ENCODE measurements at regions not wholly inside any gene's neighbourhood (a gene's known extent, or its start where the extent isn't known, plus 50 kb on each side); places are given as distances from the start of the nearest gene placed in this dataset.

DNA sequence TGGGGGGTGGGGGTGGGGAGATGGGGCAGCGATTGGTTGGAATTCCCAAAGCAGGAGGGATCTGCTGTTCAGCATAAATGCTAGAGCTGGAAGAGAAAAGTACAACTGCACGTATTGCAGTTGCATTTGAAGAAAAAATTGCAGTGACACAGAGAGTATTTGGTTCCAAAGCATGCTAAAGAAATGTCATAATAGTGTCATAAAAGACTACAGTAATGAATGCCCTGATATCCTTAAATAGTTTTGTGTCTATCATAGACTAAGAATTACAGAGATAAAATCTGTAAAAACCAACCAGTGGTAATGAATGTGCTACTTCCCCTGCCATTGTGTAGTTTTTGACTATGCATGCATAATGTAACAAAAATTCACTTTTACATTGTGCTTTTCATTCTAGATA, 693.6 kb upstream of the SLC35B3 start:
- TF ChIP-seq, protein P1, sequence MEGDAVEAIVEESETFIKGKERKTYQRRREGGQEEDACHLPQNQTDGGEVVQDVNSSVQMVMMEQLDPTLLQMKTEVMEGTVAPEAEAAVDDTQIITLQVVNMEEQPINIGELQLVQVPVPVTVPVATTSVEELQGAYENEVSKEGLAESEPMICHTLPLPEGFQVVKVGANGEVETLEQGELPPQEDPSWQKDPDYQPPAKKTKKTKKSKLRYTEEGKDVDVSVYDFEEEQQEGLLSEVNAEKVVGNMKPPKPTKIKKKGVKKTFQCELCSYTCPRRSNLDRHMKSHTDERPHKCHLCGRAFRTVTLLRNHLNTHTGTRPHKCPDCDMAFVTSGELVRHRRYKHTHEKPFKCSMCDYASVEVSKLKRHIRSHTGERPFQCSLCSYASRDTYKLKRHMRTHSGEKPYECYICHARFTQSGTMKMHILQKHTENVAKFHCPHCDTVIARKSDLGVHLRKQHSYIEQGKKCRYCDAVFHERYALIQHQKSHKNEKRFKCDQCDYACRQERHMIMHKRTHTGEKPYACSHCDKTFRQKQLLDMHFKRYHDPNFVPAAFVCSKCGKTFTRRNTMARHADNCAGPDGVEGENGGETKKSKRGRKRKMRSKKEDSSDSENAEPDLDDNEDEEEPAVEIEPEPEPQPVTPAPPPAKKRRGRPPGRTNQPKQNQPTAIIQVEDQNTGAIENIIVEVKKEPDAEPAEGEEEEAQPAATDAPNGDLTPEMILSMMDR (IDR thresholded peaks at IDR 0.05 in 2 of 3, conservative IDR thresholded peaks at IDR 0.05 in 1 of 3; ENCODE audit: borderline replicate concordance in 1 of 3, insufficient read depth in 1 of 3, low read depth in 2 of 3, low read length in 2 of 3), result no peak
- no peak for TF ChIP-seq TCF7L2 (IDR thresholded peaks at IDR 0.05; ENCODE audit: borderline replicate concordance, extremely low read depth, insufficient read depth, insufficient read length)
- TF ChIP-seq, protein P2, sequence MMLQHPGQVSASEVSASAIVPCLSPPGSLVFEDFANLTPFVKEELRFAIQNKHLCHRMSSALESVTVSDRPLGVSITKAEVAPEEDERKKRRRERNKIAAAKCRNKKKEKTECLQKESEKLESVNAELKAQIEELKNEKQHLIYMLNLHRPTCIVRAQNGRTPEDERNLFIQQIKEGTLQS (IDR thresholded peaks at IDR 0.05), result no peak
- TF ChIP-seq, protein P3, sequence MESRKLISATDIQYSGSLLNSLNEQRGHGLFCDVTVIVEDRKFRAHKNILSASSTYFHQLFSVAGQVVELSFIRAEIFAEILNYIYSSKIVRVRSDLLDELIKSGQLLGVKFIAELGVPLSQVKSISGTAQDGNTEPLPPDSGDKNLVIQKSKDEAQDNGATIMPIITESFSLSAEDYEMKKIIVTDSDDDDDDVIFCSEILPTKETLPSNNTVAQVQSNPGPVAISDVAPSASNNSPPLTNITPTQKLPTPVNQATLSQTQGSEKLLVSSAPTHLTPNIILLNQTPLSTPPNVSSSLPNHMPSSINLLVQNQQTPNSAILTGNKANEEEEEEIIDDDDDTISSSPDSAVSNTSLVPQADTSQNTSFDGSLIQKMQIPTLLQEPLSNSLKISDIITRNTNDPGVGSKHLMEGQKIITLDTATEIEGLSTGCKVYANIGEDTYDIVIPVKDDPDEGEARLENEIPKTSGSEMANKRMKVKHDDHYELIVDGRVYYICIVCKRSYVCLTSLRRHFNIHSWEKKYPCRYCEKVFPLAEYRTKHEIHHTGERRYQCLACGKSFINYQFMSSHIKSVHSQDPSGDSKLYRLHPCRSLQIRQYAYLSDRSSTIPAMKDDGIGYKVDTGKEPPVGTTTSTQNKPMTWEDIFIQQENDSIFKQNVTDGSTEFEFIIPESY (IDR thresholded peaks at IDR 0.05; ENCODE audit: extremely low read depth, insufficient replicate concordance, low read length), result no peak
- TF ChIP-seq, protein P4, sequence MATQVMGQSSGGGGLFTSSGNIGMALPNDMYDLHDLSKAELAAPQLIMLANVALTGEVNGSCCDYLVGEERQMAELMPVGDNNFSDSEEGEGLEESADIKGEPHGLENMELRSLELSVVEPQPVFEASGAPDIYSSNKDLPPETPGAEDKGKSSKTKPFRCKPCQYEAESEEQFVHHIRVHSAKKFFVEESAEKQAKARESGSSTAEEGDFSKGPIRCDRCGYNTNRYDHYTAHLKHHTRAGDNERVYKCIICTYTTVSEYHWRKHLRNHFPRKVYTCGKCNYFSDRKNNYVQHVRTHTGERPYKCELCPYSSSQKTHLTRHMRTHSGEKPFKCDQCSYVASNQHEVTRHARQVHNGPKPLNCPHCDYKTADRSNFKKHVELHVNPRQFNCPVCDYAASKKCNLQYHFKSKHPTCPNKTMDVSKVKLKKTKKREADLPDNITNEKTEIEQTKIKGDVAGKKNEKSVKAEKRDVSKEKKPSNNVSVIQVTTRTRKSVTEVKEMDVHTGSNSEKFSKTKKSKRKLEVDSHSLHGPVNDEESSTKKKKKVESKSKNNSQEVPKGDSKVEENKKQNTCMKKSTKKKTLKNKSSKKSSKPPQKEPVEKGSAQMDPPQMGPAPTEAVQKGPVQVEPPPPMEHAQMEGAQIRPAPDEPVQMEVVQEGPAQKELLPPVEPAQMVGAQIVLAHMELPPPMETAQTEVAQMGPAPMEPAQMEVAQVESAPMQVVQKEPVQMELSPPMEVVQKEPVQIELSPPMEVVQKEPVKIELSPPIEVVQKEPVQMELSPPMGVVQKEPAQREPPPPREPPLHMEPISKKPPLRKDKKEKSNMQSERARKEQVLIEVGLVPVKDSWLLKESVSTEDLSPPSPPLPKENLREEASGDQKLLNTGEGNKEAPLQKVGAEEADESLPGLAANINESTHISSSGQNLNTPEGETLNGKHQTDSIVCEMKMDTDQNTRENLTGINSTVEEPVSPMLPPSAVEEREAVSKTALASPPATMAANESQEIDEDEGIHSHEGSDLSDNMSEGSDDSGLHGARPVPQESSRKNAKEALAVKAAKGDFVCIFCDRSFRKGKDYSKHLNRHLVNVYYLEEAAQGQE (IDR thresholded peaks at IDR 0.05; ENCODE audit: low read depth), result no peak
- TF ChIP-seq POLR2AphosphoS5 (IDR thresholded peaks at IDR 0.05; ENCODE audit: low read depth, low read length), result no peak
- TF ChIP-seq EZH2phosphoT487 (IDR thresholded peaks at IDR 0.05; ENCODE audit: borderline replicate concordance), result no peak
- TF ChIP-seq POLR2A (IDR thresholded peaks at IDR 0.05; ENCODE audit: borderline replicate concordance, extremely low read depth, insufficient read depth, insufficient read length), result no peak
- no peak for TF ChIP-seq EZH2 (IDR thresholded peaks at IDR 0.05)
- no peak for TF ChIP-seq YY1 (IDR thresholded peaks at IDR 0.05; ENCODE audit: extremely low read depth, insufficient replicate concordance, low read depth, low read length)
